HCEC 1CT (cell line): ENCODE measurements at regions not wholly inside any gene's neighbourhood (a gene's known extent, or its start where the extent isn't known, plus 50 kb on each side); places are given as distances from the start of the nearest gene placed in this dataset.
A peak's percentile ranks its signal among the peaks of the same experiment; 100 is the strongest.
"Not testable (repeated sequence)": the region's sequence is repeated elsewhere in the genome, so short reads cannot be mapped to it uniquely, and the experiment has no call there.

Experiments
- DNase-seq: peaks from one replicate; pipeline ENCODE4 v3.0.0-alpha.2; 2017

DNA sequence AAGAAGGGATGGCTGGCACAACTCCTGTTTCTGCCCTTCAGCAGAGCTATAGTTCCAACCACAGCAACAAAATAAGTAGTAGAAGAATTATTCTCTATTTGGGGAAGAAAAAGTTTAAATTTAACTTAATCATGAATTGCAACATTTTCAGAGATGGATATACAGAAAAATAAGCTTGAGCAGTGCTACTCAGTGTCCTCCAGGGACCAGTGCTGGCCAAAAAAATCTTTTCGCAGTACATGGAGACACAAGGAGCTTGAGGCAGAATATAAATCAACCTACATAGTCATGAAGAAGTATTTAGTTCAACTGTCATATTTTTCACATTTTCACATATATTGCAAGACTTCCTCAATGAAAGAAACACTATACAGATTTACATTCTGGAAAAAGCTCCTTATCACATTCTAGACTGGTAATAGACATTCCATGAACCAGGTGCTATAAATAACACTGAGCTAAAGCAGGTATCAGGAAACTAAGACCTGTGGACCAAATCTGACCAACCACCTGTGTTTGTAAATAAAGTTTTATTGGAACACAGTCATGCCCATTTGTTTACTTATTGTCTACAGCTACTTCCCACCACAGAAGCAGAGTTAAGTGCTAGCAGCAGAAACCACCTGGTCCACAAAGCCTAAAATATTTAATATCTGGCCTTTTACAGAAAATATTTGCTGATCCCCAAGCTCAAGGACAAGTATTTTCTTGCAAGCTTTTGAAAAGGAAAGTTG lies 101.9 kb downstream of the RGS21 start:
- DNase-seq: no peak

DNA sequence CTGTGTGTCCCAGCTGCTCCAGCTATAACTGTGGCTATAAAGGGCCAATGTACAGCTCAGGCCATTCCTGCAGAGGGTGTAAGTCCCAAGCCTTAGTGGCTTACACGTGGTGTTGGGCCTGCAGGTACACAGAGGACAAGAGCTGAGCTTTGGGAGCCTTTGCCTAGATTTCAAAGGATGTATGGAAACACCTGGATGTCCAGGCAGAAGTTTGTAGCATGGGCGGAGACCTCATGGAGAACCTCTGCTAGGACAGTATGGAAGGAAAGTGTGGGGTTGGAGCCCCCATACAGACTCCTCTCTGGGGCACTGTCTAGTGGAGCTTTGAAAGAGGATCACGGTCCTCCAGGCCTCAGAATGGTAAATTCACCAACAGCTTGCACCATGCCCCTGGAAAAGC lies 113.9 kb downstream of the RGS21 start:
- no peak for DNase-seq

DNA sequence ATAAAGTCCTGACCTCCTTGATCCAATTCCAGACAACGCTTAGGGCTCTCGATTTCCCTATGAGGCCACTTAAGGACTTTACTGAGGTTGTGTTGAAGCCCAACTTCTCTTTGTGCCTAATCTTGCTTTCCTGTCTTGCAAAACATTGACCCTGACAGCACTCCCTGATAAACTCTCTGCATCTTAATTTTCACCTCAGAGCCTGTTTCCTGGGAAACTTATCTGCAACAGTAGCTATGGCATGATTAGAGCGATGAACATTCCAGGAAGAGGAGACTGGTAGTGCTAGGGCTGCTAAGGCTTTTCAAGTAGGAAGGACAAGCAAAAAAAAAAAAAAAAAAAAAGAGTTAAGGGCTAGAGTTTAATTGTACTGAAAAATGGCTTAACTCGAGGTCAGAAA lies 118.9 kb downstream of the RGS21 start:
- DNase-seq: no peak

DNA sequence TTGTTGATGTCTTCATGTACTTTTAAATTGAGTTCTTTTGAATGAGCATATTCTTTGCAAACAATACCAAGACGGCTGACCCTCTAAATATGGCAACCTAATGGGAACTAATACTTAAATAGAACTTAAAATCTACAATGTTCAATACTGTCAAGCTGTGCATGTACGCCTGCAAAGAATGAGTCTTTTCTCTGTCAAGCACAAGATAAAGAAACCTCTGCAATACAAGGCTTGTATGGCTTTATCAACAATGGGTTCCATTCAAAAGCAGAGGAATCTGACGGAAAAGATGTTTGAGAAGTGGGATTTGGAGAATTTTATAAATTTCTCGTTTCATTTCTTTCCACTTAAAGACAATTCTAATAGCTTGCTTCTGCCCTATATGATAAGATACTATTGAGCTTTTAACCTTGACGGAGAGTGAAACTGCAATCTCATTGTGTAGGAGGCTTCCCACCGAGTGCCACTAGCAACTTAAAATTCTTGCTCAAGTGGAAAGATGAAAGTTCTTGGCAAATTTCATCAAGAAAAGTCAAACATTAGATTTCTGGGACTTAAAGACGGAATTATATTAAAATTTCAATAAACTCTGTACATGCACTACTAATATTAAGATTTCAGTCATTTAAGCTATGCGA lies 119.8 kb downstream of the RGS21 start:
- no peak for DNase-seq

DNA sequence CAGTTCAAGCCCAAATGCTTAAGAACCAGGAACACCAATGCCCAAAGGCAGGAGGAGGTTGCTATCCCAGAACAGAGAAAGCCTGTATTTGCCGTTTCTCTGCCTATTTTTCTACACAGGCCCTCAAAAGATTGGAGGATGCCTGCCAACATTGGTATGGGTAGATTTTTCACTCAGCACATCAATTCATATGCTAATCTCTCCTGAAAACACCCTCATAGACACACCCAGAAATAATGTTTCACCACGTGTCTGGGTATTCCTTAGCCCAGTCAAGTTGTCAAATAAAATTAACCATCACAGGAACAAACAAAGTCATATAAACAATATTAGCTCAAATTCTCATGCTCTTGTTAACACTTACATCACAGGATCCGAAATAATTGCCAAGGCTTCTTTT lies 121.9 kb downstream of the RGS21 start:
- no peak for DNase-seq

DNA sequence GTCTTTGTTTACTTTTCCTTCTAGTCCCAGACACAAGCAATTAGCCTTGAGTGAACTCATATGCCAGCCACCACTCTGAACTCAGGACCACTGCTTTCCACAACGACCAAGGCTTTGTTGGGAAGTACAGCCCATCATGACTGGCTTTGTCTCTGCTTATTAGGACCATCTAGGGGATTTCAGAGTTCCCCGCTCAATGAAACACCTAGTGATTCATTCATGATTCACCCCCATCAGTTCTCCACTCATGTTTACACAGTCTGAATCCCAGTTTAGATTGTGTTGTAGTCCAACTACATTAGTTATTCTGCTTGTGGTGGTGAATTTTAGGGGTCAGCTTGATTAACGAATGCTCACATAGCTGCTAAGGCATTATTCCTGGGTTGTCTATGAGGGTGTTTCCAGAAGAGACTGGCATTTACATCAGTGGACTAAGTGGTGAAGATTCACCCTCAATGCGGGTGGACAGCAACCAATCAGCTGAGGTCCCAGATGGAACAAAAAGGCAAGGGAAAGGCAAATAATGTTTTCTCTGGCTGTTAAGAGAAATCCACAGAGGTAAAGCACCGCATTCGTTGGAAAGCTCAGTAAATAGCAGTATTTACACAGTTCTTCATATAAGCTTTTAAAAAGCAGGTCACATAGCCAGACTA lies 122.7 kb downstream of the RGS21 start:
- DNase-seq: peak; percentile 88

DNA sequence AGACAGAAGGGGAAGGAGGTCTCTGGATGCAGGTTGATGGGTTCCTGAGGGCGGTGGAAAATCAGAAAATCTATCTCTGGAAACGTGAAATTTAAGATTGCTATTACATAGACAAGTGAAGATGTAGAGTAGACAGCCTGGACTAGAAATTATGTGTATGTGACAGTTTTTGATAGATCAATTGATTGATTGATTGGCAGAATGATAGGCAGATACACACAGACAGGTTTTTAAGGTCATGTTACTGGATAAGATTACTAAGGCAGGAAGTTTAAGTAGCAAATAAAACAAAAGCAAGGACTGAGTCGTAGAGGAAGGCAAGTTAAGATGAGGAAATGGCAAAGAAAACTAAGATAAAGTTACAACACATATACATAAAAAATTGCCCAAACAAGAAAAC lies 124.7 kb downstream of the RGS21 start:
- DNase-seq: no peak

DNA sequence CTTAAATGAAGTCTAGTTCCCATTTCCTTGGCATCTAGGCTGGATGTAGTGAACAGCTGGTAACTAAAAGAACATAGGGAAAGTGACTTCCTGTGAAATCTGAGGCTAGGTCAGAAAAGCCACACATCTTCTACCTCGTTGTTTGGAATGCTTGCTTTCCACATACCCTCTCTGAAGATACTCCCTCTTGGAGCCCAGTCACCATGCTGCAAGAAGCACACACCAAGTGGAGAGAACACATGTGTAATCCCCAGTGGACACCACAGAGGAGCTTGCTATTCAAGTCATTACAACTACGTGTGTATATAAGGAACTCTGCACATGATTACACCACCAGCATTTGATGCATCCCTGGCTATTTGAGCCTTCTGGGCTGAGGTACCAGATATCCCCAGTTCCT lies 125.9 kb downstream of the RGS21 start:
- no peak for DNase-seq

DNA sequence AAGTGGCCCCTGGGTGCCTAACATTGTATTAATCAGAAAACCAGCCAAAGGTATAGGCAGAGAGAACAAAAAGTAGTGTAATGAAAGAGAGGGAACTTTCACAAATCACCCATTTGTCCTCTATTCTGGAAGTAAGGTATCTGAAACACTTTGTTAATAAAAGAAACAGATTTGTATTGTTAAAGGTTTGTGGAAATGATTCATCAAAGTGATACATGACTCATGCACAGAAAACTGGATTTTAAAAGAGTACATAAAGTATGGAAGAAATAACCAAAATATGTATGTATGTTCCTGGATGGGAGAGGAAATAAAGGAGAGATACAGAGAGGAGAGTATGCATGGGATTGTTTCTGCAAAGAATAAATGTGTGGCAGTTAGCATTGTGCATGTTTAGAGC lies 126.8 kb downstream of the RGS21 start:
- DNase-seq: peak; percentile 32

DNA sequence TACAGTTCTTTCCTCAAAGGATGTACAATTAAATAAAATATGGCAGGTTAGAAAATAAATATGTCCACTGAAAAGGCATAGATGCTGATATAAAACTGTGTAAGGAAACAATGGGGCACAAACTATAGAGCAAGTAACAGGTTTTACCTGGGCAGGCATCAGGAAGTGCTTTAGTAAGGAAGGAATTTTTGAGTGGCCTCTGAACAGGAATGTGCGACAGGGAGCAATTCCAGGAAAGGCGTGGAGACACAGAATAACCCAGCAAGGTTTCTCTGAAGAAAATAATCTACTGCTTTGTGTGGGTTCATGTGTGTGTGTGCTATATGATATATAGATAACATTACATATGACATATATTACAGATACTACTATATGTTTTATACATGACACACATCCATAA lies 128.4 kb downstream of the RGS21 start:
- no peak for DNase-seq

DNA sequence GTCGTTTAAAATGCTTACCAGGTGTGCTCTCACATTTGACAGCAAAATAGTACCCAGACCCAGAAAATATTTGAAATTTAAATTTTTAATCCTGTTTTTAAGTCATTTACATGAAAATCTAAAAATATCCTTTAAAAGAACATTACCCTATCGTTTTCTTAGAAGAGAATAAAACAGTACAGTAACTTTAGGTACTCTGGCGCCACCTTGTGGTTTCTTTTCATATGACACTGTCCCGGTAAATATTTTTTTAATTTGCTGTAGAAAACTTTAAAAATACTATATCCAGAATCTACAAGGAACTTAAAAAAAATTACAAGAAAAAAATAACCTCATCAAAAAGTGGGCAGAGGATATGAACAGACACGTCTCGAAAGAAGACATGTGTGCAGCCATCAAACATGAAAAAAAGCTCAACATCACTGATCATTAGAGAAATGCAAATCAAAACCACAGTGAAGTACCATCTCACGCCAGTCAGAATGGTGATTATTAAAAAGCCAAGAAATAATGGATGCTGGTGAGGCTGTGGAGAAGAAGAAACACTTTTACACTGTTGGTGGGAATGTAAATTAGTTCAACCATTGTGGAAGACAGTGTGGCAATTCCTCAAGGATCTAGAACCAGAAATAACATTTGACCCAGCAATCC lies 129.2 kb downstream of the RGS21 start:
- DNase-seq: peak; percentile 31

DNA sequence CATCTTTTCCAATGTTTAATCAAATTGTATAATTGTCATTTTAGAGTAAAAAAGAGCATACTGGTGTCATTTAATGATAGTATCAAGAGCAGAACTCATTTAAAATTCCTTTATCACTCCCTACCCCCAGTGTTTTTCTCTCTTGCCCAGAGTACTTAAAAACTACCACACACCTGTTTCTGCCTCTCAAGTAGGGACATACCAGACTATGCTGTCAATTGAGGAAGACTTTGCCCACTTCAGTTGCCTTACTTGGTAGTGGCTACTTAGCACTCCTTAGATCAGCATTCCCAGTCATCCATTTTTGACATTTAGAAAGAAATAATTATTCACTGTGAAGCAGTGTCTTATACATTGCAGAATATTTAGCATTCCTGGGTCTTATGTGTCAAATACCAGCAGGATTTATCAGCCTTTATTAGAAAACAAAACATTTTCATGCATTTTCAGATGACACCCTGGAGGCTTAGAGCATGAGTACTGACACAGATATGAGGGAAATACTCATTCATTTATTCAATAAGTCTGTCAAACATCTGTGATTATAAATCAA lies 127.5 kb upstream of the RGS1 start:
- peak; percentile 29 for DNase-seq

DNA sequence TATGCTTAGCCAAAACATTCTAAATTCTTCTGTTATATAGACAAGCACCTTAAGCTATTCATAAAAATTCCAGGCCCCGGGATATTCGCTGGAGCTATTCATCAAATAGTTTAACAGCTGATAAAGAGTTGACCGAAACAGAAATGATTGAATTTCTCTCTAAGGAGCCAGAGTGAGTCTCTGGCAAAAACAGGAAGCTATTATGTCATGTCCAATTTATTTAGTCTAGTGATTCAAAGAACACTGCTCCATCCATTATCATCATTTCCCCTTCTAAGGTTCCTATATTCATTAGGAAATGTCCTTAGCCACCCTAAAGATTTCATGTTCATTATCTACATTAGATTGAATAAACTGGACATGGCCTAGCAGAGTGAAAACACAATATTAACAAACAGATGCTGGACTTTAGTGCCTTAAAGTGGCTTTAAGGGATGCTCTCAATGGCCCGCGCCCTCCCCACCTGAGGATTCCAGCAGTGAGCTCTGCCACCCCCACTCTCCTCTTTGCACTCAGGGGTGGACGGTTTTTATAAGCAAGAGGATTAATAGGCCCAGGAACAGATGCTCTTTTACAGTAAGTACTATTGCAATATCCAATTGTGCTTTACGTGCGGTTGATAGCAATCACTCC lies 122.1 kb upstream of the RGS1 start:
- DNase-seq: no peak

DNA sequence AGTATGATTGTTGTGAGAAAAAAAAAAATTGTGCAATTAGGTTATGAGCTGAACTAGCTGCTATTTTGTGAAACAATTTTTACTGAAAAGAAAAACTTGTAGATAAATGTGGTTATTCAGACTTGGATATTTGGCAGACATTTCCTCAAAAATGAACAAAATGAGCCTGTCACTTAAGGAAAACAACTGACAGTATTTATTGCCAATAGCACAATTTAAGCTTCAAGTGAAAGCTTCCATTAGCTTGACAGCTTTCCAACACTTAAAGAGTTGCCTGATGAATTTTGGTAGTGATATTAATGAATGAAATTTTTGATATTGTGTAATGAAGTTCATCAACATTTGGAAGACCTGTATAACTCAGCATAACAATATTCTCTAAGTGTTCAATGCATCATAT lies 116.1 kb upstream of the RGS1 start:
- DNase-seq: no peak

DNA sequence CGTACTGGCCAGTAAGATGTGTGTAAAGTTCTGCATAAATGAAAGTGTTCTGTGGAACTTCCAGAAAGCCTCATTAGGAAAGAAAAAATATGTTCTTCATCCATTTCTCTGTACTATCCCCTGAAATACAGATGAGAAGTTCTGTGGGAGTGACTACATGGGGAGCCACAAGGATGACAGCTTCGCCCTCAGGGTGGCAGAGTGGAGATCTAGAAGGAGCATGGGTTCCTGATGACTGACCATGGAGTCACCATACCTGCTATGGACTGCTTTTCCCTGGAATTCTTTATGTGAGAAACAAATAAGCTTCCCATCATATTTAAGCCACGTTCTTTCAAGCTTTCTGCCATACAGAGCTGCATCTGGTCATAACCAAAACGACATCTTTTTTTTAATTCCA lies 113.9 kb upstream of the RGS1 start:
- DNase-seq: no peak

DNA sequence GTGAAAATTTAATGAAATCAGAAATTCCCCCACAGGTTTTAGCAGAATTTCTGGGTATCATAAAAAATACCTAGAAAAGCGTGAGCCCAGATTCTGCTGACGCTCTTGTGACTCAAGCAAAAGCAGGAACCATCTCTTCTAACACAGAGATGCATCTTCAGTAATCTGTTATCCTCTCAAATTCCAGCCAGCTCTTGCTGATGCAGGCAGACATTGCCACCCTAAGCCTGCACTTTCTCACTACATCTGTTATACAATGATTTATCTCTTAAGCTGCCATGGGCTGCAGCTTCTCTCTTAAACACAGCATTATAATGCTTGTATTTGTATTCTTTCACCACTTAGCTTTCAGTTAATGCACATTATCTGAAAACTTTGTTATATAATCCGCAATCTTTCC lies 113.0 kb upstream of the RGS1 start:
- DNase-seq: peak; percentile 23

DNA sequence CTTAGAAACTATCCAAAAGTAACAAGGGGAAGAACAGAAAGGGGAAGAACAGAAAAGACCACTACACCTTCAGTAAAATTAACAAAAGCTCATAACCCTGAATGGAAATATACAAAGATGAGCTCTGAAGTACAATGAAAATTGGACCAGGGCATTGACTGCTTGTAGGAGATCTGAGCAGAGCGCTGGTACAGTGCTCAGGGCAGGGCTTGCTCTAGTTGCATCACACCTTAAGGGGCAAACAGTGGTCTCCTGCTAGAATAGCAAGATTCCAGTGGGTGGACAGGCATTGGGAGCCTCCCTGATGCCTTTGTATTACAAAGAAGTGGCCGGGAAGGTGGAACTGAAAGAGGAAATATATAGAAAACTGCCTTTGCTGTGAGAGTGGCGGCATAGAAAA lies 111.9 kb upstream of the RGS1 start:
- DNase-seq: no peak

DNA sequence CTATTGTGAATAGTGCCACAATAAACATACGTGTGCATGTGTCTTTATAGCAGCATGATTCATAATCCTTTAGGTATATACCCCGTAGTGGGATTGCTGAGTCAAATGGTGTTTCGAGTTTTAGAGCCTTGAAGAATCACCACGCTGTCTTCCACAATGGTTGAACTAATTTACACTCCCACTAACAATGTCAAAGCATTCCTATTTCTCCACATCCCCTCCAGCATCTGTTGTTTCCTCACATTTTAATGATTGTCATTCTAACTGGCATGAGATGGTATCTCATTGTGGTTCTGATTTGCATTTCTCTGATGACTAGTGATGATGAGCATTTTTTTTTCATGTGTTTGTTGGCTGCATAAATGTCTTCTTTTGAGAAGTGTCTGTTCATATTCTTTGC lies 110.4 kb upstream of the RGS1 start:
- DNase-seq: not testable (repeated sequence)

DNA sequence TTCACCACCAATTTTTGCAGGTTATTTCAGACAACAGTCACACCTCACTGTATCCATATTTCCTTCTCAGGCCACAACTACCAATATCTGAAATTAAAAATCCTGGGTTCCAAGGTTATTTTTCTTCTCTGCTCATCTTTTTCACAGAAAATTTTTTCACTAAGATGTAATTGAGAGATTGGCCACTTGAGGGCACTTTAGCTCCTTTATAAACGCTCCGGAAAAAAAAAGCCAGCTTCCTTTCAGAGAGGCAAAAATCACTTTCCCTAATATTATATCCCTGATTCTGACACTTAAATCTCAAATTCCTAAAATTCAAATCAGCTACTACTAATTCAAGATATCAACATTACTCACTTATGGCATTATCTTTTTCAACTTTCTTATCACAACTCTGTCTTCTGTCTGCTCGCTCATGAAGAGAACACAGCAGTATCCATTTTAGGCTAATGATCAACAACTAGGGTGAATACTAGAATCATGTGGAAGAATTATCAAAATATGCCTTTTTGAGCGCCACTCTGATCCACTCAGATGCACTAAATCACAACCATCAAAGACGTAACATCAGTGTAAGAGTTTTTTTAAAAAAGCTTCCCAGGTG lies 101.4 kb upstream of the RGS1 start:
- DNase-seq: peak; percentile 24

DNA sequence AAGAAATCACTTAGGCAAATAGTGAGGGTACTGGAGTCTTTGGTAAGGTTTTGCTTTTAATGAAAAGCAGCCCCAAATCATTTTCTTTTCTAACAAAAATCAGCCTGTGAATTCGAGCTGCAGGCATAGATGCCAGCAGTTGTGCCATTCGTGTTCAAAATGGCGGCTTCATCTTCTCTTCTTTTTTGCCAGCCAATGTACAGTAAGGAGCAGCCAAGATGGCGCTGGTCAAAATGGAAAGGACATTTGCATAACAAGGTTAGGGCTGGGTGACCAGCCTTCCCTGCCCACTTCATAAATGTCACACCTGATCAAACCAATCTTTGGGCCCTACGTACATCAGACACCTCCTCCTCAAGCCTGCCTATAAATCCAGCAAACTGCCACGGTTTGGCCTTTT lies 100.2 kb upstream of the RGS1 start:
- DNase-seq: no peak

DNA sequence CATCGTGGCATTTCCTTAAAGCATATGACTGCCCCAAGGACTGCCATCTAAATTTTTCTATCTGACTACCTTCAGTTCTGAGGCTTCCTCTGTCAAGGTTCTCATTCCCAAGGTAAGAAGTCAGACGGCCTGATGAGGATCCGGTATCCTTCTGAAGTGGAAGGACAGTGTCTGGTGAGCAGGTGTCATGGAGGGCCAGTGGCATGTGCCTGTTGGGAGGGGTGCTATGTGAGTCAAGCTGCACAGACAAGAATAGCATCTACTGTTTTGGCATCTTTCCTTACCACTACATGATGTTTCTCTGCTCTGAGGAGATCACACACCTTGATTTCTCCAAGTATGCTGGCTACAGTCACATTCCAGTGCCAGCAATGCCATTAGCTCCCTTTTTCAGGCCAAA lies 99.6 kb upstream of the RGS1 start:
- DNase-seq: no peak

DNA sequence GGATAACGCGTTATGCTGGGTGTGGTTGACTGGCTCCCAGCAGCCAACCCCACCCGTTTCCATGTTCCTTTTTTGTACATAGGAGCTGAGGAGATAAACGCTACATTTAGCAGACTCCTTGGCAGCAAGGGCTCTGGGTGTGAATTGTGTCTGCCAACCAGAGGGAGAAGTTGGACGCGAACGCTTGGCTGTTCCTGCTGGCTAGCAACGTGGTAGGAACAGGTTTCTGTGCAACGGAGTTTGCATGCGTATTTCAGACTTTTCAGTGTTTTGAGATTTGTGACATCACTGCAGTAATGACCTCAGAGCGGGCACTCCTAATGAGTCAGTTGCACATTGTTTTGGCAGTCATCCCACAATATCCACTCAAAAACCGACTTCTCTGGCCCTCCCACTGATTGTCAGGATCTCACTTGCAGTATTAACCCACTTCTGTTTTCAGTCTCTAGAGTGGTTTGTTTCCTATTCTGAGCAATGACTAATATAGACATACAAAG lies 98.7 kb upstream of the RGS1 start:
- DNase-seq: no peak

DNA sequence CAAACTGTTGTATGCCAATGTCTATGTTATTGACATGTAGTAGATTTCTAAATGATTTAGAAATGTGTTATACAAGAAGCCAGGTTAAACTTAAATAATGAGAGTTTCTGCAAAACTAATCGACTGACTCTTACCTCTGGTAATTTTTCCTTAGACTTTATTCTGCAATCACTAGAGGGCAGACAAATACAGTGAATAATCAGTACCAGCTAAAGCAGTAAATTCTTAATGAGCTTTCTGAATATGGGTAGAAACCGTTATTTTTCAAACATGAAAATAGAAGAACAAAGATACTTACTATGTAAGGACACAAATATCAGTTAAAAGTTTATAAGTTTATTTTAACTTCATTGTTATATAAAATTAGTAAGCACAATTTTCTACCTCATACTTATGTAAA lies 97.9 kb upstream of the RGS1 start:
- peak; percentile 69 for DNase-seq
